Esophagus muscularis mucosa (tissue), 4 donors: ENCODE measurements at regions not wholly inside any gene's neighbourhood (a gene's known extent, or its start where the extent isn't known, plus 50 kb on each side); places are given as distances from the start of the nearest gene placed in this dataset.

Experiments used
- CTCF ChIP-seq, 3 experiments: fragments of 200-600 bp in 2 of 3; fragments of 450-650 bp in 1 of 3; sonication (generic) in 2 of 3; IDR thresholded peaks; one replicate each; pipeline ENCODE4 v1.5.1; 2017 to 2019; ENCODE audit warnings: antibody characterized with exemption in 3 of 3, mild to moderate bottlenecking in 2 of 3, moderate library complexity in 1 of 3
- EP300 ChIP-seq: sonication (generic); formaldehyde crosslinking; IDR thresholded peaks from one replicate; pipeline ENCODE4 v1.6.1; 2017; ENCODE audit warnings: antibody characterized with exemption
- POLR2A ChIP-seq: fragments of 450-650 bp; IDR thresholded peaks from one replicate; pipeline ENCODE4 v1.6.1; 2017; ENCODE audit warnings: antibody characterized with exemption, moderate library complexity, mild to moderate bottlenecking, low read depth
- POLR2AphosphoS5 ChIP-seq, 2 donors: sonication (generic); formaldehyde crosslinking; IDR thresholded peaks; one replicate each; pipeline ENCODE4 v1.6.1; 2017; ENCODE audit warnings: antibody characterized with exemption in 2 of 2

GRCh38 chr18:68568364-68569155 lies 146.3 kb downstream of the TMX3 start:
- TF ChIP-seq CTCF (IDR thresholded peaks at IDR 0.05) (no peak), POLR2A (no peak), POLR2AphosphoS5 (IDR thresholded peaks at IDR 0.05) (no peak), EP300 (no peak)
